Liver (tissue), 8 donors: ENCODE measurements at regions not wholly inside any gene's neighbourhood (a gene's known extent, or its start where the extent isn't known, plus 50 kb on each side); places are given as distances from the start of the nearest gene placed in this dataset.

Source experiments
- DNase-seq: peaks from one replicate; pipeline ENCODE4 v3.0.0-alpha.2; 2017; ENCODE audit warnings: low spot score
- H3K27ac ChIP-seq, 2 donors: one replicate each; pipeline ENCODE4 v1.7.0; 2013; ENCODE audit warnings: inconsistent platforms in 2 of 2, low read length in 2 of 2, control low read depth in 1 of 2, low read depth in 1 of 2, mild to moderate bottlenecking in 1 of 2
- H3K27me3 ChIP-seq, 4 donors: one replicate each; pipeline versions ENCODE4 v1.6.1 to v1.7.0; 2013; ENCODE audit warnings: low read length in 3 of 4, inconsistent platforms in 1 of 4, mild to moderate bottlenecking in 1 of 4, moderate library complexity in 1 of 4; ENCODE audit not compliant: control insufficient read depth in 4 of 4, insufficient read depth in 4 of 4
- H3K36me3 ChIP-seq, 4 donors: one replicate each; pipeline versions ENCODE4 v1.6.1 to v1.7.0; 2013; ENCODE audit warnings: low read length in 3 of 4, mild to moderate bottlenecking in 3 of 4, low read depth in 1 of 4, moderate library complexity in 1 of 4; ENCODE audit not compliant: control insufficient read depth in 4 of 4, insufficient read depth in 3 of 4
- H3K4me1 ChIP-seq, 4 donors: one replicate each; pipeline versions ENCODE4 v1.6.1 to v1.7.0; 2013; ENCODE audit warnings: low read length in 3 of 4, mild to moderate bottlenecking in 3 of 4, moderate library complexity in 1 of 4; ENCODE audit not compliant: control insufficient read depth in 4 of 4, insufficient read depth in 4 of 4
- H3K4me3 ChIP-seq, 3 donors: one replicate each; pipeline versions ENCODE4 v1.6.1 to v1.7.0; 2013; ENCODE audit warnings: low read length in 3 of 3, control low read depth in 1 of 3, low read depth in 1 of 3, mild to moderate bottlenecking in 1 of 3
- H3K9ac ChIP-seq, 2 donors: one replicate each; pipeline ENCODE4 v1.7.0; 2013; ENCODE audit warnings: low read length in 2 of 2, mild to moderate bottlenecking in 2 of 2, moderate library complexity in 2 of 2, control low read depth in 1 of 2, low read depth in 1 of 2
- H3K9me3 ChIP-seq, 4 donors: one replicate each; pipeline versions ENCODE4 v1.6.1 to v1.7.0; 2013; ENCODE audit warnings: low read length in 3 of 4; ENCODE audit not compliant: control insufficient read depth in 4 of 4
- ATF3 ChIP-seq: IDR thresholded peaks from 2 replicates; pipeline ENCODE4 v1.6.1; 2016; ENCODE audit warnings: antibody characterized with exemption
- CTCF ChIP-seq: fragments of 150-350 bp; IDR thresholded peaks from 2 replicates; pipeline ENCODE4 v1.5.1; 2017; ENCODE audit warnings: improper control_type of control experiment, low read depth, low read length; ENCODE audit not compliant: missing input control
- EGR1 ChIP-seq, 2 donors: IDR thresholded peaks; 2 replicates each; pipeline ENCODE4 v1.6.1; 2016 to 2018; ENCODE audit warnings: antibody characterized with exemption in 2 of 2, low read depth in 2 of 2
- FOXA1 ChIP-seq: IDR thresholded peaks from 2 replicates; pipeline ENCODE4 v1.6.1; 2016; ENCODE audit warnings: antibody characterized with exemption
- FOXA2 ChIP-seq: IDR thresholded peaks from 2 replicates; pipeline ENCODE4 v1.6.1; 2016; ENCODE audit warnings: antibody characterized with exemption
- GABPA ChIP-seq, 2 donors: IDR thresholded peaks in 1 of 2; conservative IDR thresholded peaks in 1 of 2; 2 replicates each; pipeline ENCODE4 v1.6.1; 2016; ENCODE audit warnings: antibody characterized with exemption in 2 of 2, mild to moderate bottlenecking in 1 of 2, moderate library complexity in 1 of 2
- HNF4A ChIP-seq, 2 donors: conservative IDR thresholded peaks; 2 replicates each; pipeline ENCODE4 v1.6.1; 2016; ENCODE audit warnings: antibody characterized with exemption in 2 of 2, mild to moderate bottlenecking in 2 of 2
- HNF4G ChIP-seq: IDR thresholded peaks from 2 replicates; pipeline ENCODE4 v1.6.1; 2016; ENCODE audit warnings: antibody characterized with exemption
- JUND ChIP-seq, 2 donors: IDR thresholded peaks; 2 replicates each; pipeline ENCODE4 v1.6.1; 2016; ENCODE audit warnings: antibody characterized with exemption in 2 of 2
- MAX ChIP-seq: IDR thresholded peaks from 2 replicates; pipeline ENCODE4 v1.6.1; 2016; ENCODE audit warnings: antibody characterized with exemption
- NR2F2 ChIP-seq: IDR thresholded peaks from 2 replicates; pipeline ENCODE4 v1.6.1; 2016; ENCODE audit warnings: antibody characterized with exemption
- RAD21 ChIP-seq, 2 donors: IDR thresholded peaks; 2 replicates each; pipeline ENCODE4 v1.6.1; 2016; ENCODE audit warnings: antibody characterized with exemption in 2 of 2, mild to moderate bottlenecking in 2 of 2
- REST ChIP-seq: IDR thresholded peaks from 2 replicates; pipeline ENCODE4 v1.6.1; 2016; ENCODE audit warnings: antibody characterized with exemption, mild to moderate bottlenecking
- RXRA ChIP-seq, 2 donors: IDR thresholded peaks; 2 replicates each; pipeline ENCODE4 v1.6.1; 2017 to 2018; ENCODE audit warnings: antibody characterized with exemption in 2 of 2, mild to moderate bottlenecking in 1 of 2
- SP1 ChIP-seq: IDR thresholded peaks from 2 replicates; pipeline ENCODE4 v1.6.1; 2018; ENCODE audit warnings: antibody characterized with exemption, mild to moderate bottlenecking
- TAF1 ChIP-seq: conservative IDR thresholded peaks from 2 replicates; pipeline ENCODE4 v1.6.1; 2016; ENCODE audit warnings: antibody characterized with exemption, mild to moderate bottlenecking
- YY1 ChIP-seq: IDR thresholded peaks from 2 replicates; pipeline ENCODE4 v1.6.1; 2016; ENCODE audit warnings: antibody characterized with exemption, mild to moderate bottlenecking
- ZBTB33 ChIP-seq: IDR thresholded peaks from 2 replicates; pipeline ENCODE4 v1.6.1; 2016; ENCODE audit warnings: antibody characterized with exemption
- WGBS: extraction: QIAGEN DNeasy Blood & Tissue Kit; methylation state at CpG from one replicate; pipeline ENCODE4 v1.1.7; 2013; 5-methylcytosine and 5-hydroxymethylcytosine counted together
- donor health status: healthy.
- donor health status: healthy.
- donor health status: healthy.
- donor health status: healthy.
- donor health status: healthy.

- TF ChIP-seq NR2F2: no peak
- Histone ChIP-seq H3K4me1 (no peaks in the 10 kb centered on the region), H3K9ac (no peak overlapping the region), H3K4me3 (no peak overlapping the region), H3K9me3 (no peaks in the 10 kb centered on the region), H3K27ac (no peak overlapping the region), H3K36me3 (no peaks in the 10 kb centered on the region), H3K27me3 (no peaks in the 10 kb centered on the region)
- no peak for DNase-seq
- 90% methylated on average over 6 of the region's 6 CpGs for WGBS
These were observed 176.7 kb upstream of the HMHB1 start for GRCh38 chr5:143635146-143635752.

- H3K36me3 ChIP-seq: no peaks in the 10 kb centered on the region
- TF ChIP-seq YY1 (no peak), GABPA (IDR thresholded peaks at IDR 0.05 in 1 of 2, conservative IDR thresholded peaks at IDR 0.05 in 1 of 2) (no peak), RXRA (IDR thresholded peaks at IDR 0.05) (no peak), TAF1 (no peak), JUND (IDR thresholded peaks at IDR 0.05) (no peak), RAD21 (IDR thresholded peaks at IDR 0.05) (no peak), NR2F2 (no peak), FOXA2 (no peak), MAX (no peak), SP1 (no peak), HNF4A (conservative IDR thresholded peaks at IDR 0.05) (no peak), REST (no peak), HNF4G (no peak), CTCF (no peak), ATF3 (no peak), ZBTB33 (no peak), EGR1 (IDR thresholded peaks at IDR 0.05; ENCODE audit: low read depth in 2 of 2) (no peak), FOXA1 (no peak)
- no peaks in the 10 kb centered on the region for H3K9me3 ChIP-seq
- H3K27me3 ChIP-seq: no peaks in the 10 kb centered on the region
- no peak for DNase-seq
- H3K4me3 ChIP-seq: no peak overlapping the region
- no peaks in the 10 kb centered on the region for H3K4me1 ChIP-seq
- H3K27ac ChIP-seq: no peak overlapping the region
- no peak overlapping the region for H3K9ac ChIP-seq
These were observed 177.3 kb upstream of the HMHB1 start for GRCh38 chr5:143634689-143635088.
